ENCODE measurements at regions not wholly inside any gene's neighbourhood (a gene's known extent, or its start where the extent isn't known, plus 50 kb on each side); places are given as distances from the start of the nearest gene placed in this dataset.

GRCh38 chr18:67924656-67925055 is 408.1 kb upstream of the DSEL start:
- no peak for TF ChIP-seq CTCF (IDR thresholded peaks at IDR 0.05; ENCODE audit: low read depth, low read length, poor library complexity, severe bottlenecking)
- no peak for TF ChIP-seq EZH2phosphoT487 (IDR thresholded peaks at IDR 0.05; ENCODE audit: borderline replicate concordance, low read length)
